ENCODE measurements at regions not wholly inside any gene's neighbourhood (a gene's known extent, or its start where the extent isn't known, plus 50 kb on each side); places are given as distances from the start of the nearest gene placed in this dataset.

- no peak for TF ChIP-seq CTCF (IDR thresholded peaks at IDR 0.05; ENCODE audit: borderline replicate concordance, control extremely low read depth, extremely low read depth, insufficient read depth, missing control alignments)
- in situ Hi-C loops (cut with MboI; ENCODE audit: low sequenced_read_pairs, unreplicated experiment) = no loop called here
- no peak for DNase-seq (ENCODE audit: low spot score)
These were observed 123.0 kb downstream of the LYPLAL1 start for GRCh38 chr1:219296430-219297355.

GRCh38 chr1:219294251-219294650, 120.6 kb downstream of the LYPLAL1 start:
- DNase-seq (ENCODE audit: low spot score) = no peak
- in situ Hi-C loops (cut with MboI; ENCODE audit: low sequenced_read_pairs, unreplicated experiment) = no loop called here
- no peak for TF ChIP-seq CTCF (IDR thresholded peaks at IDR 0.05; ENCODE audit: borderline replicate concordance, control extremely low read depth, extremely low read depth, insufficient read depth, missing control alignments)

- in situ Hi-C loops (cut with MboI; ENCODE audit: low sequenced_read_pairs, unreplicated experiment) = no loop called here
- no peak for TF ChIP-seq CTCF (IDR thresholded peaks at IDR 0.05; ENCODE audit: borderline replicate concordance, control extremely low read depth, extremely low read depth, insufficient read depth, missing control alignments)
- no peak for DNase-seq (ENCODE audit: low spot score)
These were observed 119.7 kb downstream of the LYPLAL1 start for GRCh38 chr1:219293410-219293809.

- TF ChIP-seq CTCF (IDR thresholded peaks at IDR 0.05; ENCODE audit: borderline replicate concordance, control extremely low read depth, extremely low read depth, insufficient read depth, missing control alignments) = no peak
- in situ Hi-C loops (cut with MboI; ENCODE audit: low sequenced_read_pairs, unreplicated experiment) = no loop called here
- DNase-seq (ENCODE audit: low spot score) = no peak
These were observed 119.3 kb downstream of the LYPLAL1 start for GRCh38 chr1:219292999-219293398.

GRCh38 chr1:219292341-219292740, 118.7 kb downstream of the LYPLAL1 start:
- no peak for DNase-seq (ENCODE audit: low spot score)
- no peak for TF ChIP-seq CTCF (IDR thresholded peaks at IDR 0.05; ENCODE audit: borderline replicate concordance, control extremely low read depth, extremely low read depth, insufficient read depth, missing control alignments)
- in situ Hi-C loops (cut with MboI; ENCODE audit: low sequenced_read_pairs, unreplicated experiment) = no loop called here

- no peak for TF ChIP-seq CTCF (IDR thresholded peaks at IDR 0.05; ENCODE audit: borderline replicate concordance, control extremely low read depth, extremely low read depth, insufficient read depth, missing control alignments)
- in situ Hi-C loops (cut with MboI; ENCODE audit: low sequenced_read_pairs, unreplicated experiment) = no loop called here
- no peak for DNase-seq (ENCODE audit: low spot score)
These were observed 115.5 kb downstream of the LYPLAL1 start for GRCh38 chr1:219289171-219289570.
